ENCODE measurements at regions not wholly inside any gene's neighbourhood (a gene's known extent, or its start where the extent isn't known, plus 50 kb on each side); places are given as distances from the start of the nearest gene placed in this dataset.

GRCh38 chr20:18987781-18988360 is 174.3 kb downstream of the SCP2D1 start:
- CTCF ChIA-PET, result no interaction called here

GRCh38 chr20:18988701-18989100 is 175.1 kb downstream of the SCP2D1 start:
- H3K9me2 ChIP-seq, result no peaks in the 10 kb centered on the region
- H3K9ac ChIP-seq, result no peak overlapping the region
- TF ChIP-seq NRF1 (IDR thresholded peaks at IDR 0.05; ENCODE audit: low read depth, low read length) (no peak), REST (IDR thresholded peaks at IDR 0.05; ENCODE audit: low read depth, low read length) (no peak), PBX3 (IDR thresholded peaks at IDR 0.05) (no peak), MXI1 (IDR thresholded peaks at IDR 0.05; ENCODE audit: low read depth, low read length) (no peak), USF1 (IDR thresholded peaks at IDR 0.05; ENCODE audit: borderline replicate concordance, low read depth) (no peak), MEF2A (IDR thresholded peaks at IDR 0.05; ENCODE audit: borderline replicate concordance, low read depth) (no peak), FOXM1 (IDR thresholded peaks at IDR 0.05; ENCODE audit: low read depth) (no peak)
- no peaks in the 10 kb centered on the region for H3K9me3 ChIP-seq
- H3K4me1 ChIP-seq (ENCODE audit: control insufficient read depth in 1 of 2, insufficient read depth in 2 of 2, low read depth in 1 of 2, low read length in 1 of 2), result no peaks in the 10 kb centered on the region
- WGBS (ENCODE audit: low lambda C conversion rate), result 8% methylated on average over 3 of the region's 3 CpGs
- no peaks in the 10 kb centered on the region for H3K79me2 ChIP-seq (ENCODE audit: insufficient read depth)
- ChIA-PET POLR2A (no interaction called here), CTCF (no interaction called here)
- H2AFZ ChIP-seq (ENCODE audit: low read depth), result no peak overlapping the region
- H3K4me3 ChIP-seq (ENCODE audit: low read depth in 2 of 2, low read length in 1 of 2), result no peak overlapping the region
- no peaks in the 10 kb centered on the region for H4K20me1 ChIP-seq (ENCODE audit: insufficient read depth)
- no peak overlapping the region for H3K4me2 ChIP-seq
- no peaks in the 10 kb centered on the region for H3F3A ChIP-seq (replicated peaks; ENCODE audit: insufficient read depth)
- H3K27me3 ChIP-seq (ENCODE audit: insufficient read depth), result no peaks in the 10 kb centered on the region
- no peak overlapping the region for H3K27ac ChIP-seq (ENCODE audit: low read depth in 2 of 2, low read length in 1 of 2)
- no peaks in the 10 kb centered on the region for H3K36me3 ChIP-seq (replicated peaks in 1 of 2; ENCODE audit: control insufficient read depth in 1 of 2, insufficient read depth in 2 of 2, low read length in 1 of 2)
- no peak for DNase-seq

More at GRCh38 chr20:18987781-18988360, 174.3 kb downstream of the SCP2D1 start:
- Histone ChIP-seq H3K27me3 (ENCODE audit: insufficient read depth) (no peaks in the 10 kb centered on the region), H2AFZ (ENCODE audit: low read depth) (no peak overlapping the region), H3K9me3 (no peaks in the 10 kb centered on the region), H3K79me2 (ENCODE audit: insufficient read depth) (no peaks in the 10 kb centered on the region), H3K4me3 (ENCODE audit: low read depth in 2 of 2, low read length in 1 of 2) (no peak overlapping the region), H3K9me2 (no peaks in the 10 kb centered on the region), H3K27ac (ENCODE audit: low read depth in 2 of 2, low read length in 1 of 2) (no peak overlapping the region), H3K4me2 (no peak overlapping the region), H3F3A (replicated peaks; ENCODE audit: insufficient read depth) (no peaks in the 10 kb centered on the region), H4K20me1 (ENCODE audit: insufficient read depth) (no peaks in the 10 kb centered on the region), H3K4me1 (ENCODE audit: control insufficient read depth in 1 of 2, insufficient read depth in 2 of 2, low read depth in 1 of 2, low read length in 1 of 2) (no peaks in the 10 kb centered on the region), H3K9ac (no peak overlapping the region), H3K36me3 (replicated peaks in 1 of 2; ENCODE audit: control insufficient read depth in 1 of 2, insufficient read depth in 2 of 2, low read length in 1 of 2) (no peaks in the 10 kb centered on the region)
- TF ChIP-seq SMC3 (IDR thresholded peaks at IDR 0.05; ENCODE audit: low read depth, low read length), result no peak
- no peak for TF ChIP-seq TCF12 (IDR thresholded peaks at IDR 0.05)
- TF ChIP-seq EZH2phosphoT487 (IDR thresholded peaks at IDR 0.05; ENCODE audit: borderline replicate concordance, low read depth), result no peak
- no peak for TF ChIP-seq RAD21 (IDR thresholded peaks at IDR 0.05; ENCODE audit: low read length)
- TF ChIP-seq CTCF (IDR thresholded peaks at IDR 0.05), result no peak
- POLR2A ChIA-PET, result no interaction called here
- 27% methylated on average over 4 of the region's 5 CpGs for WGBS (ENCODE audit: low lambda C conversion rate)
- no peak for DNase-seq
